ENCODE measurements at regions not wholly inside any gene's neighbourhood (a gene's known extent, or its start where the extent isn't known, plus 50 kb on each side); places are given as distances from the start of the nearest gene placed in this dataset.

DNA sequence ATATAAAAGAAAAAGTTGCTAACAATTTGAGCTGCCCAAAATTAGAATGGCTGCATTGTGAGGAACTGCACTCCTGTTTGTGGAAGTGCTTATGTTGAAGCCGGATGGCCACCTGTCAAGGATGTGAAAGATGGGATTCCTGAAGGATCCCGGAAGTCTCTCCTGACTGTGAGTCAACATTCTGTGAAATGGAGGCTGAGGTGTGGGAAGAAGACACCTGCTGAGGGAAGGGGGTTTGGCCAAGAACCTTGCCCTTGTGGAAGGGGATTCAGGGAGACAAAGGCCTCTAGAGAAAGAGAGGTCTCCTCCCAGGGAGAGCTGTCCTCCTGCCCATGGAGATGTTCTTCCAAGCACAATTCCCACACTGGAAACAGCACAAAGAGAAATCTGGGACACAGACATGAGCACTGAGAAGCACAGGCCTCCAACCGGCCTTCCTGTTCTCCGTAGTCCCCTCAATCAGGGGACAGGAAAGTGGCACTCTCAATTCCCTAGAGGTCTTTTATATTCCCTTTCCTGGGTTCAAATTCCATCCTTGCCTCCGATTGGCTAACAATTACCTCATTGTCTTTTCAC is 70.5 kb downstream of the CD2 start:
- CTCF ChIA-PET: no interaction called here
- intact Hi-C loops (cut with DNase I, micrococcal nuclease): loop anchor here in 1 of 2 experiments (5.0 kb wide), 2 partner anchors 53 to 247 kb away; no protein-coding TSS in a partner anchor
- no peak overlapping the region for H3K4me3 ChIP-seq (ENCODE audit: low read length)

DNA sequence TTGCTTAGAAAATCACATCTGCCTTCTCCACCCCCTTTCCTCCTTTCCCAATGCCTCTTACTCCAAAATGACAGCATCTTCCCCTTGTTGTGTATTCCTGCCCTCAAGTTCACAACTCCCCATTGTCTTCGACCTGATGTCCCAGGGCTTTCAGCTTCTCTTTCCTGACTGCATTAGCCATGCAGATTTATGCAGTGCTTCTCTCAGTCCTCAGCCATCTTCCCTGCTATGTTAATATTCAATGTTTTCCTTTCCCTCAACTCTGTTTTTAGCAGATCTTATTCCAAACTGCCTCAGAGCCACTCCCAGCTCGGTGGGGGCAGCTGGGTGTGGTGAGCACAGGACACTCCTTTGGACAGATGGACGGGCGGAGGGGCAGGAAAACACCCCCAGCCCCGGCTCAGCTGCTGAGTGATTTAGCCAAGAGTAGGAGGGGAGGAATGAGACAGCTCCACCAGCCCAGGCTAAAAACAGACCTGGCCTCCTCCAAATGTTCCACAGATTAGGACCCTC is 71.0 kb downstream of the CD2 start:
- H3K9me3 Mint-ChIP-seq: peaks cover 2% of the 10 kb centered on the region
- ChIA-PET CTCF (no interaction called here), POLR2A (no interaction called here)
- Histone ChIP-seq H3K4me1 (ENCODE audit: insufficient read depth, low read length) (peaks cover 23% of the 10 kb centered on the region), H3K36me3 (ENCODE audit: insufficient read depth, low read length) (no peaks in the 10 kb centered on the region), H3K4me3 (ENCODE audit: low read length) (no peak overlapping the region), H3K9me3 (ENCODE audit: control insufficient read depth in 1 of 2, insufficient read depth in 1 of 2, low read length in 2 of 2) (no peaks in the 10 kb centered on the region), H3K27me3 (ENCODE audit: control insufficient read depth in 1 of 2, insufficient read depth in 2 of 2, low read length in 2 of 2) (no peaks in the 10 kb centered on the region), H3K27ac (ENCODE audit: low read depth in 1 of 2, low read length in 2 of 2) (no peak overlapping the region)
- H3K27me3 Mint-ChIP-seq: no peaks in the 10 kb centered on the region
- H3K4me1 Mint-ChIP-seq (ENCODE audit: low read depth): peaks cover 22% of the 10 kb centered on the region
- H3K27ac Mint-ChIP-seq: no peak overlapping the region
- DNase-seq: no peak
- intact Hi-C loops (cut with DNase I, micrococcal nuclease): no loop called here
- no peak for ATAC-seq (ENCODE audit: poor library complexity)
- no peak overlapping the region for H3K4me3 Mint-ChIP-seq
- H3K36me3 Mint-ChIP-seq (ENCODE audit: low read depth): no peaks in the 10 kb centered on the region
- TF ChIP-seq, protein P1, sequence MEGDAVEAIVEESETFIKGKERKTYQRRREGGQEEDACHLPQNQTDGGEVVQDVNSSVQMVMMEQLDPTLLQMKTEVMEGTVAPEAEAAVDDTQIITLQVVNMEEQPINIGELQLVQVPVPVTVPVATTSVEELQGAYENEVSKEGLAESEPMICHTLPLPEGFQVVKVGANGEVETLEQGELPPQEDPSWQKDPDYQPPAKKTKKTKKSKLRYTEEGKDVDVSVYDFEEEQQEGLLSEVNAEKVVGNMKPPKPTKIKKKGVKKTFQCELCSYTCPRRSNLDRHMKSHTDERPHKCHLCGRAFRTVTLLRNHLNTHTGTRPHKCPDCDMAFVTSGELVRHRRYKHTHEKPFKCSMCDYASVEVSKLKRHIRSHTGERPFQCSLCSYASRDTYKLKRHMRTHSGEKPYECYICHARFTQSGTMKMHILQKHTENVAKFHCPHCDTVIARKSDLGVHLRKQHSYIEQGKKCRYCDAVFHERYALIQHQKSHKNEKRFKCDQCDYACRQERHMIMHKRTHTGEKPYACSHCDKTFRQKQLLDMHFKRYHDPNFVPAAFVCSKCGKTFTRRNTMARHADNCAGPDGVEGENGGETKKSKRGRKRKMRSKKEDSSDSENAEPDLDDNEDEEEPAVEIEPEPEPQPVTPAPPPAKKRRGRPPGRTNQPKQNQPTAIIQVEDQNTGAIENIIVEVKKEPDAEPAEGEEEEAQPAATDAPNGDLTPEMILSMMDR (IDR thresholded peaks at IDR 0.05): no peak

More for the DNA sequence above, 70.5 kb downstream of the CD2 start:
- no peaks in the 10 kb centered on the region for H3K27me3 ChIP-seq (ENCODE audit: control insufficient read depth in 1 of 2, insufficient read depth in 2 of 2, low read length in 2 of 2)
- Mint-ChIP-seq H3K36me3 (ENCODE audit: low read depth) (no peaks in the 10 kb centered on the region), H3K27me3 (no peaks in the 10 kb centered on the region), H3K4me1 (ENCODE audit: low read depth) (peaks cover 22% of the 10 kb centered on the region), H3K9me3 (peaks cover 2% of the 10 kb centered on the region), H3K27ac (no peak overlapping the region), H3K4me3 (no peak overlapping the region)
- H3K27ac ChIP-seq (ENCODE audit: low read depth in 1 of 2, low read length in 2 of 2): no peak overlapping the region
- peaks cover 23% of the 10 kb centered on the region for H3K4me1 ChIP-seq (ENCODE audit: insufficient read depth, low read length)
- TF ChIP-seq, protein P1 (IDR thresholded peaks at IDR 0.05): no peak
- no peak for ATAC-seq (ENCODE audit: poor library complexity)
- no peaks in the 10 kb centered on the region for H3K36me3 ChIP-seq (ENCODE audit: insufficient read depth, low read length)
- H3K9me3 ChIP-seq (ENCODE audit: control insufficient read depth in 1 of 2, insufficient read depth in 1 of 2, low read length in 2 of 2): no peaks in the 10 kb centered on the region
- POLR2A ChIA-PET: no interaction called here
- DNase-seq: no peak

DNA sequence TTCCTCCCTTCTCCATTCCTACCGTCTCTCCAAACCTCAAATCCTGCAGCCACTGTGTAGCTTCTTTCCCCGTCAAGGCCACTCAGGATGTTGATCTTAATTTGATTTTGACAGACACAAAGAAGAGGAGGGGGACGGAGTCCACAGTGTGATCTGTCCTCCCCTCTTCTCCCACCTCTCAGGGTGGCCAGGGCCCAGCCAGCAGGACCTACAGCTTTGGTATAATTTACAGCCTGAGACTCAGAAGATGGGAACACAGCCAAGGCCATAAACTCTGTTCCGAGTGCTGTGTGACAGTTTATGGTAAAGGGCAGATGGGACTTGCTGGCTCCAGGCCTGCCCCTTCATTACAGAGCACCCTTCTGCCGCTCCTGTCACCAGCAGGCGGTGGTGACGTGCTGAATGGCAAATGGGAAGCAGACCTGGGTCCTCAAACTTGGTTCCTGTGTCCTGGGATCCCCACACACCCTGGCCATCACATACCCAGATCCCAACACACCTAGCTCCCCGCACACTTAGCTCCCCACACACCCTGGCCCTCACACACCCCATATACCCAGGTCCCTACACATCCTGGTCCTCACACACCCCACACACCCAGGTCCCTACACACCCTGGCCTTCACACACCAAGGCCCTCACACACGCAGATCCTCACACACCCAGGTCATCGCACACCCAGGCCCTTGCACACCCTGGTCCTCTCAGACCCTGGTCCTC is 71.6 kb downstream of the CD2 start:
- Mint-ChIP-seq H3K9me3 (peaks cover 2% of the 10 kb centered on the region), H3K27ac (peak overlapping the region; percentile 73), H3K27me3 (no peaks in the 10 kb centered on the region), H3K4me1 (ENCODE audit: low read depth) (peaks cover 22% of the 10 kb centered on the region), H3K36me3 (ENCODE audit: low read depth) (no peaks in the 10 kb centered on the region), H3K4me3 (no peak overlapping the region)
- ChIA-PET POLR2A (no interaction called here), CTCF (interaction anchor here (1.9 kb wide), 1 partner anchor 8 kb away, joined by 7 read pairs; no protein-coding TSS in a partner anchor)
- Histone ChIP-seq H3K36me3 (ENCODE audit: insufficient read depth, low read length) (no peaks in the 10 kb centered on the region), H3K27me3 (ENCODE audit: control insufficient read depth in 1 of 2, insufficient read depth in 2 of 2, low read length in 2 of 2) (no peaks in the 10 kb centered on the region), H3K27ac (ENCODE audit: low read depth in 1 of 2, low read length in 2 of 2) (no peak overlapping the region), H3K9me3 (ENCODE audit: control insufficient read depth in 1 of 2, insufficient read depth in 1 of 2, low read length in 2 of 2) (no peaks in the 10 kb centered on the region), H3K4me1 (ENCODE audit: insufficient read depth, low read length) (peaks cover 23% of the 10 kb centered on the region), H3K4me3 (ENCODE audit: low read length) (no peak overlapping the region)
- DNase-seq: no peak
- TF ChIP-seq, protein P1 (IDR thresholded peaks at IDR 0.05): no peak
- ATAC-seq (ENCODE audit: poor library complexity): no peak
- intact Hi-C loops (cut with DNase I, micrococcal nuclease): no loop called here

All from CD4-positive, alpha-beta T cell (primary cell).